HG03432 (cell line): ENCODE measurements at regions not wholly inside any gene's neighbourhood (a gene's known extent, or its start where the extent isn't known, plus 50 kb on each side); places are given as distances from the start of the nearest gene placed in this dataset.
"Not testable (repeated sequence)": the region's sequence is repeated elsewhere in the genome, so short reads cannot be mapped to it uniquely, and the experiment has no call there.

ENCODE experiments used
- ATAC-seq: cut with Tn5 transposase; IDR thresholded peaks from one replicate; pipeline ENCODE4 v1.9.1; 2021; ENCODE audit warnings: mild to moderate bottlenecking, moderate library complexity; ENCODE audit not compliant: unreplicated experiment

- ATAC-seq: not testable (repeated sequence)
Observed at GRCh38 chr15:84094720-84095119, 140.9 kb upstream of the GOLGA6L4 start.

DNA sequence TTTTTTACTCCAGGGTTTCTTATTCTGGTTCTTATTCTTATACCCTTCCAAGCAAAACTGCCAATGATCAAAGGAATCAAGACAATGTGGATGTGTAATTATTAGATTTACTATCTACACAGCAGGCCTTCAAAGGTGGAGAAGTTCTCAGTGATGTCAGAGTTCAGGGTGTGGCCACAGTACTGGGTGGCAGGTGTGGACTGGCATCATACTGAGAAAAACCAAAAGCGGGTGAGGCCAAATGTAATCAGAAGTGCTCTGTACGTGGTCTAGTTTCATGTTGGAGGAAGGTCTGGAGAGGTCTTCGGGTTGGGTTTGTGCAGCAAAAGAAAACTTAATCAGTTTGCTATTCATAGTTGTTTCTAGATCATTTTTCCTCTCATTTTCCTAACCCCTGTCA lies 138.5 kb upstream of the GOLGA6L4 start:
- ATAC-seq: not testable (repeated sequence)

- ATAC-seq: no peak
Observed at GRCh38 chr15:84098604-84099003, 137.0 kb upstream of the GOLGA6L4 start.

- ATAC-seq: no peak
Observed at GRCh38 chr15:84099181-84099580, 136.4 kb upstream of the GOLGA6L4 start.

- ATAC-seq: no peak
Observed at GRCh38 chr15:84103345-84103744, 132.2 kb upstream of the GOLGA6L4 start.

GRCh38 chr15:84104853-84105252 lies 130.7 kb upstream of the GOLGA6L4 start:
- ATAC-seq: no peak

- no peak for ATAC-seq
Observed at GRCh38 chr15:84108728-84109127, 126.8 kb upstream of the GOLGA6L4 start.

DNA sequence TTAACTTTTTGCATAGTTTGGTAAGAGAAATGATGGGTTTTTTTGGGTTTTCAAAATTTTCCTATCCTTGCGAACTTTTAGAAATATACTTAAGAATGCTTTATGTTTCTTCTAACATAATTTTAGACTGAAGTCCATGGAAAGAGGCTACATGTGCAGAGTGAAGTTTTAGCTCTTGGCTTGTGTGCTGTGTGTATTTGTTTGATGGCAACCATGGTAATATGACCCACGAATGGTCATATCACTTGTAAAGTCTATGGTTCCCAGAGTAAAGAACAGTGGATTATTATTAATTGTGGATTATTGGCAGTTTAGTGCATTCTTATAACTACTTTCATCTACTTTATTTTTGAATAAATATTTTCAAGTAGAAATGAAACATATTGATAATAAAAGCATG lies 124.0 kb upstream of the GOLGA6L4 start:
- ATAC-seq: no peak

DNA sequence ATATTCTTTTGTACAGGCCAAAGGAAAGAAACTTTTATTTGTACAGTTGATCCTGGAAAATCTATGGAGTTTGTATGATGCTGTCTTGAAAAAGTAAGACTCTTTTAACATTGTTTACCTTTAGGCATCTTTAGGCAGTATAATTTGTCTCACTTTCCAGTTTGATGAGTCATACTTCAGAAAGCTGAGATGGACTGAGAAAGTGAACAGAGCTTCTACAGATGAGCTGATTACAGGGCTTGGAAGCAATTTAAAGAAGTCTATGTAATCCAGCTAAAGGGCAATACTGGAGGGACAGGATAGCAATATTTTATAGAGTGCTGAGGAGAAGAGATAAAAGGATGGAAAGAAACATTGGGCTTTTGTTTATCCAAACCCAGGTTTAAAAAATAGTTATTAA lies 123.5 kb upstream of the GOLGA6L4 start:
- ATAC-seq: no peak

GRCh38 chr15:84113919-84114318 lies 121.7 kb upstream of the GOLGA6L4 start:
- ATAC-seq: no peak

GRCh38 chr15:84114680-84115079 lies 120.9 kb upstream of the GOLGA6L4 start:
- ATAC-seq: not testable (repeated sequence)

DNA sequence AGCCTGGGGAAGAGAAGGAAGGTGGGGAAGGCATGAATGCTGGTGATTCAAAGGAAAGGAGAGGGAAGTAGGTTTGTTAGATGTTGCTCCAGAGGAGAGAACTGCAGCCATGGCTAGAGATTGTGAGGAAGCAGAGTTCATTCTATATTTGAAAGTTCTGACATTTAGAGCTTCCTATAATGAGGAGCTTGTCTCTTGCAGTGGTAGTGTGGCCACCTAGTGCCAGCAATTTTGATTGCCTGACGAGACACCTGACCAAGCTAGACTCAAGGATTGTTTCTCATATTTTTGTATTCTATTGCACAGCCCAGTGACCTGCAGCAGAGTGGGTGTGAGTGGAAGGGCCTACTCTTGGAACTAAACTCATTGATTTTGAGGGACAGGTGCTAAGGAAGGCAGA lies 116.2 kb upstream of the GOLGA6L4 start:
- ATAC-seq: not testable (repeated sequence)

GRCh38 chr15:84120903-84121302 lies 114.7 kb upstream of the GOLGA6L4 start:
- ATAC-seq: not testable (repeated sequence)

- not testable (repeated sequence) for ATAC-seq
Observed at GRCh38 chr15:84128706-84129105, 106.9 kb upstream of the GOLGA6L4 start.

DNA sequence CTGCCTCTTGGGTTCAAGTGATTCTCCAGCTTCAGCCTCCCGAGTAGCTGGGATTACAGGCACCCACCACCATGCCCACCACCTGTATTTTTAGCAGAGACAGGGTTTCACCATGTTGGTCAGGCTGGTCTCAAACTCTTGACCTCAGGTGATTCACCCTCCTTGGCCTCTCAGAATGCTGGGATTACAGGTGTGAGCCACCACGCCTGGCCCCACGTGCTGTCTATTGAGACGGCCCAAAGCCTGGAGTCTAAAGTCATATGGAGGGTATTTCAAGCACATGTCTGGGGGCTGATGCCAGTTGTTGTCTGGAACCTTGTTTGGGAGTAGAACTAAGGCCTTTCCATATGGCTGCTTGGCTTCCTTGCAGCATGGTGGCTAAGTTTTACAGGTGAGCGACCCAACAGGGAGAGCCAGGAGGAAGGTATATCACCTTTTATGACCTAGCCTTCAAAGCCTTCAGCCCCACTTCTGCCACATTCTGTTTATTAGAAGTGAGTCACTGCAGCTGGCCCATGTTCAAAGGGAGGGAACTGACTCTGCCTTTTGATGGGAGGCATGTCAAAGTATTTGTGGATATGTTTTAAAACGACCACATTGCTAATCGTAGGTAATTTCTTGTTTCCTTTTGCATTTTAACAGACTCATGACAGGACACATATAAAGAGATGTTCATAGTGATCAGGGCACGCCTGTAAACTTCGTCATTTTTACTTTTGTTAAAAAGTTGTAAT lies 105.3 kb upstream of the GOLGA6L4 start:
- not testable (repeated sequence) for ATAC-seq

DNA sequence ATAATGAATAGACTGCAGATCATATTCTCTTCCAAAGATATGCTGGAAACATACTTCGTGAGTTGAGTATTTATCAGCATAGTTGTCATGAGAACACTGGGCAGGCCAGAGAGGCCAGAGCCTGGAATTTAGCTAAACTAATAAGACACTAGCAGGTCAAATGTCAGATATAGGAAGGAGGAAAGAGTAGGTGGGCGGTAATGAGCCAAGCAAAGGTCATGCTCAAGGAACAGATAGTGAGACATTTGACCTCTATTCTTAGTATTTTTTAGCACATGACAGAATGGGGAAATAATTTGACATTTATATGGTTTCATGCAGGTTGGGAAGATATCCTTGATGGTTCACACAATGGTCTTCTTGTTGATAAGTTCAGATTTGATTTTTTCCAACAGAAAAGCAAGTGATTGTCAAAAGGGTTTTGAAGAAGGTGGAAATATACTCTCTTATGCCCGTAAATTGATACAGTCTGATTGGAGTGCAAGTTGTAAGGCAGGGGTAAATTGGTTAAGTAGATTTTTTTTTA lies 99.6 kb upstream of the GOLGA6L4 start:
- ATAC-seq: not testable (repeated sequence)

DNA sequence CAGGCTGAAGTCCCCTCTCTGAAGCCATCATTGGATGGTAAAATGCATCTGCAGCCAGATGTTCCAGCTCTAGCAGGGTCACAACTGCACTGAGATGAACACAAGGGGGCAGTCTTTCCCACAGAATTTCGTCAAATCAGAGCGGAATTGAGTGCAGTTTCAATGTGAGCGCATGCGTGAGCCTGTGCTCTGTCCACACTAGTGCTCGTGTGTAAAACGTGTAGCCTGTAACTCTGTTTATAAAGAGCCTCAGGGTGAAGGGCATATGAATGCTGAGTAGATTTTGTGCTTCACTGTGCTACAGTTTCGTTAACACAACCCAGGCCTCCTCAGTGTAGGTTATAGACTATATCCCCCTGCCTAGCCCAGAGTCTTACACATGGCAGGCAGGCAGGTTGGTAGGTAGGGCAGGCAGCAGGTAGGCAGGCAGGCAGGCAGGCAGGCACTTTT lies 92.7 kb upstream of the GOLGA6L4 start:
- peak; percentile 92 for ATAC-seq

DNA sequence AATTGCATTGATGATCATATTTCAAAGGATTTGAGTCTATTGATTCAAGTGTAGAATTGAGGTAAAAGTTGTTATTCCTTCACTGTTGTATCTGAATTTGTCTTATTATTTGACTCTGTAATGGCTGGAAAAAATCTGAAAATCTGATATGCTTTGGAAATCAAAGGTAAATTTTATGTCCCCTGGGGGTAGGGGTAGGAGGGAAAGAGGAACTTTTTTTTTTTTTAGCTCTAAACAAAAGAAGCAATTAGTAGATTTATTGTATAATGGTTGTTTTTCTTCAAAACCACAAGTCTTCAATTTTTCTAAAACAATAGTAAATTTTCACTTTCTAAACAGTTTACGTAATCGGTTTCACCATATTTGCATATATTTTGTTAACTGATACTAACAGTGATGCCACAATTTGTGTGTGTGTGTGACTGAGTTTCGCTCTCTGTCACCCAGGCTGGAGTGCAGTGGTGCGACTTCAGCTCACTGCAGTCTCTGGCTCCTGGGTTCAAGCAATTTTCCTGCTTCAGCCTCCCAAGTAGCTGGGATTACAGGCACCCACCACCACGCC lies 91.7 kb upstream of the GOLGA6L4 start:
- ATAC-seq: peak; percentile 66

GRCh38 chr15:84144946-84145345 lies 90.6 kb upstream of the GOLGA6L4 start:
- ATAC-seq: not testable (repeated sequence)

DNA sequence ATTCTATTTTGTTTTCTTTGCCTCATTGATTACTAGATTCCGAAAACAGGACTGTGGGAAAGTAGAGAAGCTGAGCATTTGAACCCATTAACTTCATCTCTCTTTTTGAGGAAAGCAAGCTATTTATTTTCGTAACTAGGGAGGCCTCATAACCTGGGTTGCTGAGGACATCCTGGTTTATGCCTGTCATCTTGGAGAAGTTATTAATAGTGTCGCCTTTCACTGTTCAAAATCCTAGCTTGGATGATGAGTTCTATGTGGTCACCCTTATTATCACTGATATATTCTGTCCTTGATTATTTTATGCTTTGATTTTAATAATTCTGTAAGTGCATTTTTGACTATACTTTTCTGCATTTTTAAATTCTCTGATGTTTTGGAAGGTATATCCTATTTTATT lies 89.3 kb upstream of the GOLGA6L4 start:
- not testable (repeated sequence) for ATAC-seq

DNA sequence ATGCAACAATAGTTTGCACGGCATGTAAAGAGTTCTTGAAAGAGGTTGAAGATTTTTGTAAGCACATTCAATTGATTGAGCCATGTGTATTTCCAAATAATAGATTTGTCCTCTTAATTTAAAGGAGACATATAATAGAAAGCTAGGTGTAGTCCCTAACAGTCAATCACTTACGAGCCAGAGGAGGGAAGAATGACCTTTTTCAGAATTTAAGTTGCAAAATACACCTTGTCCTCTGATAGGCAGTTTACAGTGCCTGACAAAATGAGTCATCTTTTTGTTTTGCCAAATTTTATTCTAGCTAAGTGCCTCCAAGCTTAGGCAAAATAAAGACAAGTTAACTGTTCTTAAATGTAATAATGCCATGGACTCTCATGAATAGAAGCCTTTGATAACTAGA lies 88.3 kb upstream of the GOLGA6L4 start:
- not testable (repeated sequence) for ATAC-seq

DNA sequence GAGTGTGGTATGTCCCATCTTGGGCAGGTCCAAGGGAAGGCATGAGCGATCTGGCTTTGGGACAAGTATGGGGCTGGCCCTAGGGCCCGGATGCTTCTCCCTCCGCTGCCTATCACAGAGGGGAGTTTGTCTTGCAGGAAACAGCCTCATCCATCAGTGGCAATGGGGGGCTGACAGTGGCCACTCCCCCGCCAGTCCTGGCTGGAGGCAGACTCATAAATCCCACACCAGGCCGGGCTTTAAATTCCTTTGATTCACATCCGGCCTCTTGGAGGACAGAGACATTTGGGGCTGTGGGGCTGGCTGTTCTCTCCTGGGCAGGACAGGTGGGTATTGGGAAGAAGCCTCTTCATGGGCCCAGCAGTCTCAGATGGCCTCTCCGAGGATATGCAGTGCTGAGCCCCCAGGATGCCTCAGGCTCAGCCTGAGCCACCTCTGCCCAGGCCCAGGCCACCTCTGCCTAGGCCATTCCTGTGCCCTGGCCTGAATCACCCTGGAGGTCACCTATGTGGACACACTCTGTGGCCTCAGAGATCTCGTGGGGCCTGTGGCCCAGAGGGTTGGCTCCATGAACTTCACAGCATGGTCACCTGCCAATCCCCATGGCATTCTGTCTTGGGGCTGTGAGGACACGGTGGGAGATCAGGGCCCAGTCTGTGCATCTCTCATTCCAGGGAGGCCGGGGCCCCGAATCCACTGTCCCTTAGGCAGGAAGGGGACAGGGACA lies 84.2 kb upstream of the GOLGA6L4 start:
- ATAC-seq: no peak
